ENCODE measurements at regions not wholly inside any gene's neighbourhood (a gene's known extent, or its start where the extent isn't known, plus 50 kb on each side); places are given as distances from the start of the nearest gene placed in this dataset.

- peaks cover 2 to 8% (median 4%) of the 10 kb centered on the region in 4 donors for H3K27me3 ChIP-seq (ENCODE audit: control insufficient read depth in 4 of 4, insufficient read depth in 4 of 4, low read length in 3 of 4)
- no peak for DNase-seq (ENCODE audit: low spot score)
Measured at GRCh38 chr6:165984729-165985275, 182.8 kb downstream of the TBXT start.

DNA sequence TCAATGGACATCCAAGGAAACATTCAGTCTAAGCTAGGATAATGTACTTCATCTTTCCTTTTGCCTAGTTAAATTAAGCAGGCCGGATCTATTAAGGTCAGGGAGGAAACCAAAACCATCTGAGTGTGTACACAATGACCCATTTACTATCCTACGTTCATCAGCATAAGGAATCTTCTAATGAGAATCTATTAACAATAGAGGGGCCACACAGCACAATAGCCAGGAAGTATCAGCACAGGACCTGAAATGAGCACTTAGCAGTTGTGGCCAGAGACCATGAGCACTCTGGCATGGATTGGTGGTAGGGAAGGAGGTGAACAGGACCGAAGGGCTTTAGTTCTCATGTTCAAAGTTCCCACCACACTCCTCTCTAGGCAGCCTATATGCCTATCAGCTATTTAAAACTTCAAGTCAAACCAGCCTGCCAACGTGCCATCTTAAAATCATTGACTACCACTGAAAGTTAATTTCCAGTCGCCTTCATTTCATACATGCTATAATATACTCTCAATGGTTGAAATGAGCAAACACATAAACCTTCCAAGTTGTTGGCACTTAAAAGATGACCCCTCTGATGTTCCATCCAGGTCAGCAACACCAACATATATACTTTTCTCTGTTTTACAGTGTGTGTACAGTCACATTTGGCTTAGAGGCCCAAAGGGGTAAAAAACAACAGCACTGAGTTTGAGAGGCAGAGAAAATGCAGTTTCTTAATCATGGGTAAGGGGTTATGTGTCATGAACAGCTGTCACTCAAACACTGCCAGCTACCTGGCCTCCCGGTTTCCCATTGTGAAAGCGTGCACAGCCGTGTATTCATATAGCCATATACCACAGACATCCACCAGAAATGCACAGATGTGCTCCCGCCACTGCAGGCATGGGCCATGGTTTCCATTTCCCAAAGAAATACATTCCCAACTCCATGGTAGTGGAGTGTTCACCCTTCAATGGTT, 184.3 kb downstream of the TBXT start:
- Histone ChIP-seq H3K9ac (ENCODE audit: low read depth in 1 of 2, low read length in 2 of 2) (no peak overlapping the region), H3K27me3 (ENCODE audit: control insufficient read depth in 4 of 4, insufficient read depth in 4 of 4, low read length in 3 of 4) (peaks cover 0 to 4% (median 2%) of the 10 kb centered on the region in 4 donors), H3K4me1 (ENCODE audit: control insufficient read depth in 4 of 4, insufficient read depth in 4 of 4, low read length in 3 of 4) (peaks cover 0 to 8% (median 3%) of the 10 kb centered on the region in 4 donors), H3K4me3 (ENCODE audit: low read depth in 1 of 3, low read length in 3 of 3) (no peak overlapping the region), H3K27ac (ENCODE audit: low read depth in 1 of 2, low read length in 2 of 2) (no peak overlapping the region), H3K36me3 (ENCODE audit: control insufficient read depth in 4 of 4, insufficient read depth in 3 of 4, low read depth in 1 of 4, low read length in 3 of 4) (no peaks in the 10 kb centered on the region), H3K9me3 (ENCODE audit: control insufficient read depth in 4 of 4, low read length in 3 of 4) (no peaks in the 10 kb centered on the region)
- 79% methylated on average over 9 of the region's 9 CpGs for WGBS
- no peak for DNase-seq (ENCODE audit: low spot score)
- no peak for TF ChIP-seq RAD21 (IDR thresholded peaks at IDR 0.05)
- TF ChIP-seq, protein P1, sequence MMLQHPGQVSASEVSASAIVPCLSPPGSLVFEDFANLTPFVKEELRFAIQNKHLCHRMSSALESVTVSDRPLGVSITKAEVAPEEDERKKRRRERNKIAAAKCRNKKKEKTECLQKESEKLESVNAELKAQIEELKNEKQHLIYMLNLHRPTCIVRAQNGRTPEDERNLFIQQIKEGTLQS (IDR thresholded peaks at IDR 0.05), result no peak
- TF ChIP-seq, protein P2, sequence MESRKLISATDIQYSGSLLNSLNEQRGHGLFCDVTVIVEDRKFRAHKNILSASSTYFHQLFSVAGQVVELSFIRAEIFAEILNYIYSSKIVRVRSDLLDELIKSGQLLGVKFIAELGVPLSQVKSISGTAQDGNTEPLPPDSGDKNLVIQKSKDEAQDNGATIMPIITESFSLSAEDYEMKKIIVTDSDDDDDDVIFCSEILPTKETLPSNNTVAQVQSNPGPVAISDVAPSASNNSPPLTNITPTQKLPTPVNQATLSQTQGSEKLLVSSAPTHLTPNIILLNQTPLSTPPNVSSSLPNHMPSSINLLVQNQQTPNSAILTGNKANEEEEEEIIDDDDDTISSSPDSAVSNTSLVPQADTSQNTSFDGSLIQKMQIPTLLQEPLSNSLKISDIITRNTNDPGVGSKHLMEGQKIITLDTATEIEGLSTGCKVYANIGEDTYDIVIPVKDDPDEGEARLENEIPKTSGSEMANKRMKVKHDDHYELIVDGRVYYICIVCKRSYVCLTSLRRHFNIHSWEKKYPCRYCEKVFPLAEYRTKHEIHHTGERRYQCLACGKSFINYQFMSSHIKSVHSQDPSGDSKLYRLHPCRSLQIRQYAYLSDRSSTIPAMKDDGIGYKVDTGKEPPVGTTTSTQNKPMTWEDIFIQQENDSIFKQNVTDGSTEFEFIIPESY (IDR thresholded peaks at IDR 0.05), result no peak
- TF ChIP-seq GABPA (IDR thresholded peaks at IDR 0.05 in 1 of 2, conservative IDR thresholded peaks at IDR 0.05 in 1 of 2), result no peak
- TF ChIP-seq, protein P3, sequence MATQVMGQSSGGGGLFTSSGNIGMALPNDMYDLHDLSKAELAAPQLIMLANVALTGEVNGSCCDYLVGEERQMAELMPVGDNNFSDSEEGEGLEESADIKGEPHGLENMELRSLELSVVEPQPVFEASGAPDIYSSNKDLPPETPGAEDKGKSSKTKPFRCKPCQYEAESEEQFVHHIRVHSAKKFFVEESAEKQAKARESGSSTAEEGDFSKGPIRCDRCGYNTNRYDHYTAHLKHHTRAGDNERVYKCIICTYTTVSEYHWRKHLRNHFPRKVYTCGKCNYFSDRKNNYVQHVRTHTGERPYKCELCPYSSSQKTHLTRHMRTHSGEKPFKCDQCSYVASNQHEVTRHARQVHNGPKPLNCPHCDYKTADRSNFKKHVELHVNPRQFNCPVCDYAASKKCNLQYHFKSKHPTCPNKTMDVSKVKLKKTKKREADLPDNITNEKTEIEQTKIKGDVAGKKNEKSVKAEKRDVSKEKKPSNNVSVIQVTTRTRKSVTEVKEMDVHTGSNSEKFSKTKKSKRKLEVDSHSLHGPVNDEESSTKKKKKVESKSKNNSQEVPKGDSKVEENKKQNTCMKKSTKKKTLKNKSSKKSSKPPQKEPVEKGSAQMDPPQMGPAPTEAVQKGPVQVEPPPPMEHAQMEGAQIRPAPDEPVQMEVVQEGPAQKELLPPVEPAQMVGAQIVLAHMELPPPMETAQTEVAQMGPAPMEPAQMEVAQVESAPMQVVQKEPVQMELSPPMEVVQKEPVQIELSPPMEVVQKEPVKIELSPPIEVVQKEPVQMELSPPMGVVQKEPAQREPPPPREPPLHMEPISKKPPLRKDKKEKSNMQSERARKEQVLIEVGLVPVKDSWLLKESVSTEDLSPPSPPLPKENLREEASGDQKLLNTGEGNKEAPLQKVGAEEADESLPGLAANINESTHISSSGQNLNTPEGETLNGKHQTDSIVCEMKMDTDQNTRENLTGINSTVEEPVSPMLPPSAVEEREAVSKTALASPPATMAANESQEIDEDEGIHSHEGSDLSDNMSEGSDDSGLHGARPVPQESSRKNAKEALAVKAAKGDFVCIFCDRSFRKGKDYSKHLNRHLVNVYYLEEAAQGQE (IDR thresholded peaks at IDR 0.05), result no peak
- no peak for TF ChIP-seq FOXA2 (IDR thresholded peaks at IDR 0.05)
- TF ChIP-seq SP1 (IDR thresholded peaks at IDR 0.05), result no peak
- no peak for TF ChIP-seq NR2F2 (IDR thresholded peaks at IDR 0.05)
- no peak for TF ChIP-seq JUND (IDR thresholded peaks at IDR 0.05)
- no peak for TF ChIP-seq RXRA (IDR thresholded peaks at IDR 0.05)
- no peak for TF ChIP-seq TAF1 (conservative IDR thresholded peaks at IDR 0.05)
- TF ChIP-seq, protein P4, sequence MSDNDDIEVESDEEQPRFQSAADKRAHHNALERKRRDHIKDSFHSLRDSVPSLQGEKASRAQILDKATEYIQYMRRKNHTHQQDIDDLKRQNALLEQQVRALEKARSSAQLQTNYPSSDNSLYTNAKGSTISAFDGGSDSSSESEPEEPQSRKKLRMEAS (IDR thresholded peaks at IDR 0.05), result no peak
- TF ChIP-seq FOXA1 (IDR thresholded peaks at IDR 0.05), result no peak
- no peak for TF ChIP-seq HNF4G (IDR thresholded peaks at IDR 0.05)

More at GRCh38 chr6:165984729-165985275, 182.8 kb downstream of the TBXT start:
- no peak for TF ChIP-seq HNF4G (IDR thresholded peaks at IDR 0.05)
- TF ChIP-seq SP1 (IDR thresholded peaks at IDR 0.05), result no peak
- no peak overlapping the region for H3K27ac ChIP-seq (ENCODE audit: low read depth in 1 of 2, low read length in 2 of 2)
- WGBS, result 74% methylated on average over 11 of the region's 11 CpGs
- H3K4me1 ChIP-seq (ENCODE audit: control insufficient read depth in 4 of 4, insufficient read depth in 4 of 4, low read length in 3 of 4), result peaks cover 0 to 16% (median 3%) of the 10 kb centered on the region in 4 donors
- no peaks in the 10 kb centered on the region for H3K36me3 ChIP-seq (ENCODE audit: control insufficient read depth in 4 of 4, insufficient read depth in 3 of 4, low read depth in 1 of 4, low read length in 3 of 4)
- no peaks in the 10 kb centered on the region for H3K9me3 ChIP-seq (ENCODE audit: control insufficient read depth in 4 of 4, low read length in 3 of 4)
- H3K9ac ChIP-seq (ENCODE audit: low read depth in 1 of 2, low read length in 2 of 2), result no peak overlapping the region
- H3K4me3 ChIP-seq (ENCODE audit: low read depth in 1 of 3, low read length in 3 of 3), result no peak overlapping the region
